NOMO-1 treated with DMSO at 0.1 percent for 48 hours (cell line): ENCODE measurements at regions not wholly inside any gene's neighbourhood (a gene's known extent, or its start where the extent isn't known, plus 50 kb on each side); places are given as distances from the start of the nearest gene placed in this dataset.

ENCODE experiments used
- DNase-seq: peaks from one replicate; lab custom pipeline; 2025; ENCODE audit not compliant: unreplicated experiment; lab: John Stamatoyannopoulos, UW

- DNase-seq, result no peak
These were observed 353.7 kb downstream of the CSNK1G3 start for GRCh38 chr5:123865641-123866040.

- no peak for DNase-seq
These were observed 352.6 kb downstream of the CSNK1G3 start for GRCh38 chr5:123864578-123864977.

DNA sequence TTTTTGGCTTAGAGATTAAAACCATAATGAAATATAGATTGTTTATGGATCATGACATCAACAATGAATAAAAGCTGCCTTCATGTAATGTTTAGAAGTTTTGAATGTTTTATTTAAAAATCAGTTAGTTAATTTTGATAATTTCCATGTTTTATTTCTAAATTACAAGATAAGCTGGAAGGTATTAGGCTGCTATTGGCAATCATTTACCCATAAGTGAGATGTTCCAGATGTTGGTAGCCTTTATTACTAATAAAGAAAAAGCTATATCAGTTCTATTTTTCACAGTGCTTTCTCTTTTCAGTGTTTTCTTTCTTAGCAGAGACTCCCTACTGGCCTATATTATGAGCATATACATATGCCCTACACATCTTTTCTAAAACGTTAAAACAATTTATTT is 347.0 kb downstream of the CSNK1G3 start:
- DNase-seq, result no peak

DNA sequence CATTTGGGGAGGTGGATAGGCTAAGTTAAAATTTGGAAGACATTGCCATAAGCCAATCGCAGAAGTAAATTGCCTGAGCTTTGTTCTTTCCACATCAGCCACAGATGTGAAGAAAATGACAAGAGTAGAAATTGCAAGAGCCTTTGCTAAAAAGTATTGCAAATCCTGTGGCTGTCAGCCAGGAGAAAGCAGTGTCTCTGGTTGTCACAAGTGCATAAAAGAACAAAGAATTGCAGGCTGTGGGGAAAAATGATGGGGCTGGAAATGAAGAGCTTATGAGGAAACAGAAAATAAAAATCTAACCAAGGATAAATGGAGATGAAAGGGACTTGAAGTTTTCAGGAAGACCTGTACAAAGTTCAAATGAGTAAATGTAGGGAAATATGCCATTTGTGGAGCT is 344.8 kb downstream of the CSNK1G3 start:
- no peak for DNase-seq

DNA sequence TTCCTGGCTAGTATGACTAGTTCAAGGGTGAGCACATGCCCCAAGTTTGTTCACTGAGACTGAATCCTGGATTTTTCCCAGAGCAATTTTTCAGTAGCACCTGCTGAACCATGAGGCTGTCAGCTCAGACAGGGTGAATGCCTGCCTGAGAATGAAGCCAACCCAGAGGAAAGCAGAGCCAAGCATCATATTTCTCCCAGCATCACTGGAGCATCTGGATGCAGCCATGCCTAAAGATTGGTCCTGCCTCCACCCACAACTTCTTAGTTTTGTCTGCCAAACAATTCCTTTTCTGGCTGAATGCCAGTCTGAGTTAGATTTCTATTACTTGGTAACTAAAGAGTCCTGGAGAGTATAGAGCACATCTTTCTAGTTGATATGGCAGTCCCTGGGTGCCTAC is 343.6 kb downstream of the CSNK1G3 start:
- DNase-seq, result no peak

GRCh38 chr5:123845356-123846100 is 333.6 kb downstream of the CSNK1G3 start:
- no peak for DNase-seq

DNA sequence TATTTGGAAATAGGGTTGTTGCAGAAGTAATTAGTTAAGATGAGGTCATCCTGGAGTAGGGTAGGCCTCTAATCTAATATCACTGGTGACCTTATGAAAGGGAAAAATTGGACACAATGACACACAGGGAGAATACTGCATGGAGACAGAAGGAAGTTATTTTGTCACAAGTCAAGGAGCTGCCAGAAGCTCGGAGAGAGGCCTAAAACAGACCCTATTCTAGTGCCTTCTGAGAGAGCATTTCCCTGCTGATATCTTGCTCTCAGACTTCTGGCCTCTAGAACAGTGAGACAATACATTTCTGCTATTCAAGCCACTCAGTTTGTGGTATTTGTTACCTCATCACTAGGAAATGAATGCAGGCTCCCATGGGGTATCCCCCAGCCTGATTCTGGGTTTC is 332.9 kb downstream of the CSNK1G3 start:
- DNase-seq, result no peak

GRCh38 chr5:123835421-123835820 is 323.4 kb downstream of the CSNK1G3 start:
- DNase-seq, result no peak

DNA sequence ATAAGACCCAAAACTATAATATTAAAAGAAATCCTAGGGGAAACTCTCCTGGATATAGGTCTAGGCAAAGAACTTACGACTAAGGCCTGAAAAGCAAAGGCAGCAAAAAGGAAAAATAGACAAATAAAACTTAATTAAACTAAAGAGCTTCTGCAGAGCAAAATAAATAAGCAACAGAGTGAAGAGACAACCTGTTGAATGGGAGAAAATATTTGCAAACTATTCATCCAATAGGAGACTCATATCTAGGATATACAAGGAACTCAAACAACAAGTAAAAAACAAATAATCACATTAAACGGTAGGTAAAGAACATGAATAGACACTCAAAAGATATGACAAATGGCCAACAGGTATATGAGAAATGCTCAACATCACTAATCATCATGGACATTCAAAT is 318.6 kb downstream of the CSNK1G3 start:
- DNase-seq, result no peak

GRCh38 chr5:123827811-123828210 is 315.8 kb downstream of the CSNK1G3 start:
- DNase-seq, result no peak

DNA sequence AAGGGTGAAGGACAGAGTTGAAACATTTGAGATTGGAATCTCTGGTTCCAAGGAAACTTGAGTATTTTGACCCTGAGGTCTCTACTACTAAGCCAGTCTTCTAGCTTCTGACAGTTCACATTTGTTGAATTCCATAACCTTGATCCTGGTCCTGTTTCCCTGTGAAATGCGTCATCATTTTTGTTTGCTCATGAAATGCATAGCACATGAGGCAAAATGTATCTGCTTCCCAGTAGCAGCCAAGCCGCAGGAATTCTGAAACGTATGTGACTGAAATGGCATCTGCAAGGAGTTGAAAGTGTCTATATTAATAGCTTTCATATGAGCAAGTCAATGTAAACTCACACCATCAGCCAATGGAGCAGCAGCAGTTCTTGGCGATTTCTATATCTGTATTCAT is 307.9 kb downstream of the CSNK1G3 start:
- no peak for DNase-seq

DNA sequence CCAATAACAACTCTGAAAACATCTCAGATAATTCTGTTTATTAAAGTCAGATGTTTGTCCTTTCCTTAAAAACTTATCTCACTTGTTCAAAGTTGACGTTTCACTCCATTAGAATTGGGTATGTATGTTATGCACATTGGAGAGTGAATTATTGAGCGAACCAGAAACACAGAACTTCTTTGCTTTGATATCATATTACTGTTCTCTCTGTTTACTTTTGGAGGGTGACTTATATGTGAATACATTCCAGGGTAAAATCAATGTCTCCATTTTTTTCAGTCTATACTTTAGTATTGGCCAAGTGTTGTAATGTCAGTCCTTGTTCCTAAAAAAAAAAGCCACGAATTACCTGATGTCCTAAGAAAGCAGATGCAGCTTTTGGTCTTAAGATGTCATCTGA is 307.4 kb downstream of the CSNK1G3 start:
- no peak for DNase-seq

GRCh38 chr5:123817267-123817666 is 305.3 kb downstream of the CSNK1G3 start:
- DNase-seq, result no peak

GRCh38 chr5:123814801-123815470 is 303.0 kb downstream of the CSNK1G3 start:
- no peak for DNase-seq

DNA sequence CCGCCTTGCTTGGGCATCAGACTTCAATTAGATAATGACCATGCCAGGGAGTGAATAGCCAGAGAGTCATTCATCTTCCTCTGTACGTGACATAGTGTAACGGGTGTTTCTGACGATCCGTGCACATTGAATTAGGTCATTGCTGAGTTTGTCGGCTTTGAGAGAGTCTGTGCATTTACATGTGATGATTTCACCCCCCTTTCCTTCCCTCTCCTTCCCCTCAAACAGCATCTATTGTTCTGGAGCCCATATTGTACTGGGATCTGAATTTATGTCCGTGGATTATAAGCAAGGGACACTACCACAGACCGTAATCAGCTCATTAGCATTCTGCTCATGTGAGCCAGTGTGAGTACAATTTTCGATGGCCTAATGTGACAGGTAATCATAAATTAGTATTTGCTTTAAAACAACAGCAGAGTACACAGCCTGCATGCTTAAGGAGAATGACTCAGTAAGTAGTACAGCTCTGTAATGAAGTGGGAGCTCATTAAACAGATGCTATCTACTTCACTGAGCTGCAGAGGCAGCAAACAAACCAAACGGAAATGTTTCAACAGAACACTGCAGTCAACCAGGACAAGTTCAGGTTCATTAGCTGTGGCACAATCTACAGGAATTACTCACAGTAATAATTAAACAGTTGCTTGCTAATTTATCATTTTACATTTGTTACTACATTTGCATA is 302.1 kb downstream of the CSNK1G3 start:
- no peak for DNase-seq

GRCh38 chr5:123813264-123813663 is 301.3 kb downstream of the CSNK1G3 start:
- DNase-seq, result no peak

GRCh38 chr5:123811831-123812230 is 299.9 kb downstream of the CSNK1G3 start:
- DNase-seq, result no peak

DNA sequence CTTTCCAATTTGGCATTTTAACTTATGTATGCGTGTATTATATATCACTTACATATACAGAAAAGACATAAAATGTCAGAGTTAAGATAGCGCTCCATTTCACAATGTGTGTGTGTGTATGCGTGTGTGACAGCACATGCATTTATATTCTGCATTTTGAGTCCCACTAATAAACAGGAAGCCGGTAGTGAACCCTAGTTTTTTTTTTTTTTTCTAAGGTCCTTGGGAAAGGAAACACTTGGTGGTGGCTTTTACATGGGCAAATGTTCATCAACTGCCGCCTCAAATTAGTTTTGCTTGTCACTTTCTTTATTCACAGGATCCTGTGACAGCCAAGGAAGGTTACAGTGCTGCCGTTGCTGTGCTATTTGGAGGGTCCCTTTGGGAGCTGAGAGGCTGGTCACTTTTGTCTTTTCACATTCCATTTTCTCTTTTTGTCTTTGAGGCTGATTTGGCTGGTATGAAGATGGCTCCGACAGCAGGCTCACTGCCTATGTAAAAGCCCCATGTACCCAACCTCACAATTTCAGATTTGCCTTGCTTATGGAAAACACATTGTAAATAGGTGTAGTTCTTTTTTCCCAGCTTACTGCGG is 298.9 kb downstream of the CSNK1G3 start:
- DNase-seq, result no peak

DNA sequence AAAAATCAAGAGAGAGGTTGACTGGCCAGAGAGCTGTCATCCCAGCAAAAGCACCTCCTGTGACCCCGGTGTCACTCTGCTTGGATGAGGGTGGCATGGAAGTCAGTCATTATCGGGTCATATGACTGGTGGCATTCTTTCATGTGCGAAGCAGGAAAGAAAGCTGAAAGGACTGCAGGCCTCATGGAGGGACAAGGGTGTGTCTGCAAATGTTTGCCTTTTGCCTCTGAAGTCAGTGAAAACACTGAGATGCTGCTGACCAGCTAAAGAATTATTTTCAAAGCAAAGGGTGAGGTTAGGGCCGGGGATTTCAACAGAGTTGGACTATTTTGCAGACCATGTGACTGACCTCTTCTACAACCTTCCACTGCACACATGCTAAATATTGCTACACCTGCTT is 298.3 kb downstream of the CSNK1G3 start:
- no peak for DNase-seq

DNA sequence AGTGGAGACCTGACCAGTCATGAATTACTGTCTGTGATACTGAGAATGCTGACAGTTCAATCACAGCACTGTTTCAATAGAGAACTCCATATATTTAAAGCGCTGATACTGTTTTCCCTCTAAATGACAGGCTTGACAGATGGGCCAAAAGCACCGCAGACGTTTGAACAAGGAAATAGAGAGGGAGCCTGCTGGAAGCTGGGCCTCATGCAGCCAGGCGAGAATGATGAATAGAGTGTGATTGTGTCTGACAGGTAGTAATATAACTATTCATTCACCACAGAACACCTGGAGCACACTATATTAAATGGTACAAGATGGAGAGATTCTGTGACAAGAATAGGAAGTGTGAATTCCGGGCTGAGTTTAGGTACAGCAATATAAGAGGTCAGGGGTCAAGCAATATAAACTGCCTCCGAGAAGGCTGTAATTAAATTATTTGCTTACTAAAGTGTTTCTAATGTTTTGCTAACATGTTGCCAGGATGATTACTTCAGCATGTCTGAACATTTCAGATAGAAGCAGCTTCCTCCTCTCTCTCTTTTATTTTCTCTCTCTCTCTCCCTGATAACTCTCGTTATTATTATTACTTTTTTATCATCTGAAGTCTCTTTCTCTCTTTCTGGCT is 297.7 kb downstream of the CSNK1G3 start:
- DNase-seq, result no peak
